GM20000 (cell line): ENCODE measurements at regions not wholly inside any gene's neighbourhood (a gene's known extent, or its start where the extent isn't known, plus 50 kb on each side); places are given as distances from the start of the nearest gene placed in this dataset.

ENCODE experiments used
- DNase-seq: peaks from one replicate; pipeline ENCODE4 v3.0.0; 2012; ENCODE audit warnings: low spot score
- CTCF ChIP-seq: IDR thresholded peaks from 2 replicates; pipeline ENCODE4 v1.5.1; 2012; ENCODE audit warnings: mild to moderate bottlenecking, control low read depth; ENCODE audit errors: extremely low read depth, missing control alignments

GRCh38 chr7:144907577-144907976 is 71.7 kb upstream of the TPK1 start:
- TF ChIP-seq CTCF = no peak
- DNase-seq = peak; percentile 27

GRCh38 chr7:144903201-144903600 is 67.3 kb upstream of the TPK1 start:
- no peak for DNase-seq
- no peak for TF ChIP-seq CTCF

- TF ChIP-seq CTCF = no peak
- no peak for DNase-seq
Observed at GRCh38 chr7:144892761-144893160, 56.9 kb upstream of the TPK1 start.
